ENCODE measurements at regions not wholly inside any gene's neighbourhood (a gene's known extent, or its start where the extent isn't known, plus 50 kb on each side); places are given as distances from the start of the nearest gene placed in this dataset.
A peak's percentile ranks its signal among the peaks of the same experiment; 100 is the strongest.

GRCh38 chr13:82713687-82714405 lies 1168.4 kb downstream of the SLITRK1 start:
- no peak overlapping the region for H3K4me3 ChIP-seq (replicated peaks; ENCODE audit: low read depth, low read length)
- peak; percentile 43 for DNase-seq (ENCODE audit: extremely low read depth, low read depth)
- TF ChIP-seq, protein P1, sequence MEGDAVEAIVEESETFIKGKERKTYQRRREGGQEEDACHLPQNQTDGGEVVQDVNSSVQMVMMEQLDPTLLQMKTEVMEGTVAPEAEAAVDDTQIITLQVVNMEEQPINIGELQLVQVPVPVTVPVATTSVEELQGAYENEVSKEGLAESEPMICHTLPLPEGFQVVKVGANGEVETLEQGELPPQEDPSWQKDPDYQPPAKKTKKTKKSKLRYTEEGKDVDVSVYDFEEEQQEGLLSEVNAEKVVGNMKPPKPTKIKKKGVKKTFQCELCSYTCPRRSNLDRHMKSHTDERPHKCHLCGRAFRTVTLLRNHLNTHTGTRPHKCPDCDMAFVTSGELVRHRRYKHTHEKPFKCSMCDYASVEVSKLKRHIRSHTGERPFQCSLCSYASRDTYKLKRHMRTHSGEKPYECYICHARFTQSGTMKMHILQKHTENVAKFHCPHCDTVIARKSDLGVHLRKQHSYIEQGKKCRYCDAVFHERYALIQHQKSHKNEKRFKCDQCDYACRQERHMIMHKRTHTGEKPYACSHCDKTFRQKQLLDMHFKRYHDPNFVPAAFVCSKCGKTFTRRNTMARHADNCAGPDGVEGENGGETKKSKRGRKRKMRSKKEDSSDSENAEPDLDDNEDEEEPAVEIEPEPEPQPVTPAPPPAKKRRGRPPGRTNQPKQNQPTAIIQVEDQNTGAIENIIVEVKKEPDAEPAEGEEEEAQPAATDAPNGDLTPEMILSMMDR (IDR thresholded peaks at IDR 0.05; ENCODE audit: low read depth, low read length, missing control alignments), result no peak

- DNase-seq (ENCODE audit: extremely low read depth, low read depth), result no peak
- H3K4me3 ChIP-seq (replicated peaks; ENCODE audit: low read depth, low read length), result no peak overlapping the region
- TF ChIP-seq, protein P1 (IDR thresholded peaks at IDR 0.05; ENCODE audit: low read depth, low read length, missing control alignments), result no peak
These were observed 1179.8 kb downstream of the SLITRK1 start for GRCh38 chr13:82702513-82702912.

DNA sequence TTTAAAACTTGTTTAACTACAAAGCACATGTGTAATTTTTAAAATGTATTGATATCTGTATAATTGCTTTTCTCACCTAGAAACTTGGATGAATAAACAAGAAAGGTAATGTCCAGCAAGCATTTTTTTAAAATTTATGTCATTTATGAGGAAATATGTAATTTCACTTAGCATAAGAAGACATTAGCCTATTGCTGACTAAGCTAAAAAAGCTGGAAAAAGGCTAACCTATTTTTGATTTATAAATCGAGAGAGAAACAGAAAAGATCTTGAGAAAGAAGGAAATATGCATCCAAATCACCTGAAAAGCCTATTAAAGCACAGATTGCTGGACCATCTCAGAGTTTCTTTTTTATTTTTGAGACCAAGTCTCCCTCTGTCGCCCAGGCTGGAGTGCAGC lies 1181.3 kb downstream of the SLITRK1 start:
- no peak for DNase-seq (ENCODE audit: extremely low read depth, low read depth)
- TF ChIP-seq, protein P1 (IDR thresholded peaks at IDR 0.05; ENCODE audit: low read depth, low read length, missing control alignments), result no peak
- H3K4me3 ChIP-seq (replicated peaks; ENCODE audit: low read depth, low read length), result no peak overlapping the region

DNA sequence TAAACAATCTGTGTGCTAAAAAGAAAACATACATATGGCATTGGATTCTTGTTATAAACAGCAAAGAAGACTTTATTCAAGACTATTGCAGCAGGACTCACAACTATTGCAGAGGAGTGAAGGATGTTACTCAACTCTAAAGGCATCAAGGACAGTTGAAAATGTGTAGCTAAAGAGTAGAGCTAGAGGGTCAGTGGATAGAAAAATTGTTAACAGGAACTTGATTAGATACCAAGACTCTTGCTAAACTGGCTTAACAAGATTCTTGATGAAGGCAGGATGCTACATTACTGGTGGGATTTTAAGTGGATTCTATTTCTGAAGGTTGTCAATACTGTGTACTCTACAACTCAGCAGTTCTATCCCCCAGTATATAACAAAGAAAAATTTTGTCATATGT lies 1183.3 kb downstream of the SLITRK1 start:
- no peak overlapping the region for H3K4me3 ChIP-seq (replicated peaks; ENCODE audit: low read depth, low read length)
- DNase-seq (ENCODE audit: extremely low read depth, low read depth), result no peak
- TF ChIP-seq, protein P1 (IDR thresholded peaks at IDR 0.05; ENCODE audit: low read depth, low read length, missing control alignments), result no peak

GRCh38 chr13:82698383-82698782 lies 1183.9 kb downstream of the SLITRK1 start:
- H3K4me3 ChIP-seq (replicated peaks; ENCODE audit: low read depth, low read length), result no peak overlapping the region
- no peak for DNase-seq (ENCODE audit: extremely low read depth, low read depth)
- TF ChIP-seq, protein P1 (IDR thresholded peaks at IDR 0.05; ENCODE audit: low read depth, low read length, missing control alignments), result no peak

GRCh38 chr13:82693607-82694006 lies 1188.7 kb downstream of the SLITRK1 start:
- no peak for DNase-seq (ENCODE audit: extremely low read depth, low read depth)
- H3K4me3 ChIP-seq (replicated peaks; ENCODE audit: low read depth, low read length), result no peak overlapping the region
- TF ChIP-seq, protein P1 (IDR thresholded peaks at IDR 0.05; ENCODE audit: low read depth, low read length, missing control alignments), result no peak
